ENCODE measurements at regions not wholly inside any gene's neighbourhood (a gene's known extent, or its start where the extent isn't known, plus 50 kb on each side); places are given as distances from the start of the nearest gene placed in this dataset.

DNA sequence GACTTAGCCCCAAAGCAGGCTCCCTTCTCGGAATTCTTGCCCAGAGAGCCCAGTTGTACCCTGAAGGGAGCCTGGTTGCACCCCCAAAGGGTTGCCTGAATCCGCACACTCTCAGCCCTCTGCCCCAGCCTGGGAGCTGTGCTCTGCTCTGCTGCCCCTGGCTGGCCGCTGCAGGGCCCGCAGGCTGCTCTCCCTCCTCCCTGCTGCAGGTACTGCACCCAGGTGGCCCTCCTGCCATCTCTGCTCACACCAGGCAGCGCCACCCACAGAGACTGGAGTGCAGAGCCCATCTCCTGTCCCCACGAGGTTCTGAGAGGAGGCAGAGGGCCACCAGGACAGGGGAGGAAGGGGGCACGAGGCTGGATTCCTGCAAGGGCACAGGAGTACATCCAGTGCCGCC, 134.2 kb upstream of the NSMCE3 start:
- H3K9ac ChIP-seq (replicated peaks; ENCODE audit: extremely low read depth, insufficient read depth, low read length): no peak overlapping the region
- no peaks in the 10 kb centered on the region for H4K20me1 ChIP-seq (replicated peaks; ENCODE audit: control insufficient read depth, extremely low read depth, insufficient read depth, low read length)
- no peaks in the 10 kb centered on the region for H3K36me3 ChIP-seq (ENCODE audit: control insufficient read depth in 2 of 2, extremely low read depth in 1 of 2, insufficient read depth in 2 of 2, low read length in 2 of 2)
- H3K4me2 ChIP-seq (ENCODE audit: insufficient read depth, low read length): no peak overlapping the region
- no peak for DNase-seq (ENCODE audit: low read depth, low spot score)
- no peaks in the 10 kb centered on the region for H3K27me3 ChIP-seq (ENCODE audit: control insufficient read depth in 2 of 2, insufficient read depth in 2 of 2, low read length in 2 of 2)
- TF ChIP-seq FOS (IDR thresholded peaks at IDR 0.05; ENCODE audit: borderline replicate concordance, insufficient read depth, low read length) (no peak), GATA2 (IDR thresholded peaks at IDR 0.05; ENCODE audit: insufficient read depth, insufficient read length, low read depth, low read length) (no peak), POLR2A (IDR thresholded peaks at IDR 0.05; ENCODE audit: low read depth, low read length) (no peak), POLR2AphosphoS5 (IDR thresholded peaks at IDR 0.05; ENCODE audit: insufficient read depth, low read depth, low read length) (no peak), JUN (IDR thresholded peaks at IDR 0.05; ENCODE audit: borderline replicate concordance, insufficient read depth, insufficient read length, low read depth) (no peak), EZH2 (IDR thresholded peaks at IDR 0.05; ENCODE audit: borderline replicate concordance, low read depth, low read length, severe bottlenecking) (no peak), MYC (IDR thresholded peaks at IDR 0.05; ENCODE audit: low read depth, low read length) (no peak)
- TF ChIP-seq, protein P1, sequence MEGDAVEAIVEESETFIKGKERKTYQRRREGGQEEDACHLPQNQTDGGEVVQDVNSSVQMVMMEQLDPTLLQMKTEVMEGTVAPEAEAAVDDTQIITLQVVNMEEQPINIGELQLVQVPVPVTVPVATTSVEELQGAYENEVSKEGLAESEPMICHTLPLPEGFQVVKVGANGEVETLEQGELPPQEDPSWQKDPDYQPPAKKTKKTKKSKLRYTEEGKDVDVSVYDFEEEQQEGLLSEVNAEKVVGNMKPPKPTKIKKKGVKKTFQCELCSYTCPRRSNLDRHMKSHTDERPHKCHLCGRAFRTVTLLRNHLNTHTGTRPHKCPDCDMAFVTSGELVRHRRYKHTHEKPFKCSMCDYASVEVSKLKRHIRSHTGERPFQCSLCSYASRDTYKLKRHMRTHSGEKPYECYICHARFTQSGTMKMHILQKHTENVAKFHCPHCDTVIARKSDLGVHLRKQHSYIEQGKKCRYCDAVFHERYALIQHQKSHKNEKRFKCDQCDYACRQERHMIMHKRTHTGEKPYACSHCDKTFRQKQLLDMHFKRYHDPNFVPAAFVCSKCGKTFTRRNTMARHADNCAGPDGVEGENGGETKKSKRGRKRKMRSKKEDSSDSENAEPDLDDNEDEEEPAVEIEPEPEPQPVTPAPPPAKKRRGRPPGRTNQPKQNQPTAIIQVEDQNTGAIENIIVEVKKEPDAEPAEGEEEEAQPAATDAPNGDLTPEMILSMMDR (IDR thresholded peaks at IDR 0.05; ENCODE audit: extremely low read depth in 1 of 2, insufficient read depth in 1 of 2, low read depth in 1 of 2, low read length in 2 of 2): no peak
- TF ChIP-seq, protein P2, sequence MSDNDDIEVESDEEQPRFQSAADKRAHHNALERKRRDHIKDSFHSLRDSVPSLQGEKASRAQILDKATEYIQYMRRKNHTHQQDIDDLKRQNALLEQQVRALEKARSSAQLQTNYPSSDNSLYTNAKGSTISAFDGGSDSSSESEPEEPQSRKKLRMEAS (IDR thresholded peaks at IDR 0.05; ENCODE audit: insufficient read depth, insufficient read length): no peak
- H3K4me1 ChIP-seq (ENCODE audit: control insufficient read depth, extremely low read depth, insufficient read depth, low read length): no peaks in the 10 kb centered on the region
- no peak for FAIRE-seq
- no peaks in the 10 kb centered on the region for H3K9me1 ChIP-seq (replicated peaks; ENCODE audit: control insufficient read depth, extremely low read depth, insufficient read depth, low read length)
- ChIA-PET CTCF (no interaction called here), POLR2A (no interaction called here)
- intact Hi-C loops (cut with micrococcal nuclease) (no loop called here), dilution Hi-C loops (cut with MboI; ENCODE audit: extremely low pct_ligation_motif_present, low sequenced_read_pairs) (no loop called here)
- no TSS peak for BruUV-seq (replicated peaks)
- no peak overlapping the region for H3K27ac ChIP-seq (ENCODE audit: insufficient read depth, low read depth, low read length)
- H3K4me3 ChIP-seq (replicated peaks in 1 of 3; ENCODE audit: insufficient read depth in 1 of 3, low read depth in 1 of 3, low read length in 3 of 3): no peak overlapping the region
- H2AFZ ChIP-seq (ENCODE audit: low read depth, low read length): no peak overlapping the region
- no peaks in the 10 kb centered on the region for H3K9me3 ChIP-seq (replicated peaks; ENCODE audit: control insufficient read depth, insufficient read depth, low read length)
- H3K79me2 ChIP-seq (ENCODE audit: control insufficient read depth, insufficient read depth, low read length): no peaks in the 10 kb centered on the region
